Activated CD8-positive, alpha-beta memory T cell treated with anti-CD3 and anti-CD28 coated beads, Interleukin-2, amount 10 ng/mL, durations not matched to agents 7 days and 5 days (primary cell): ENCODE measurements at regions not wholly inside any gene's neighbourhood (a gene's known extent, or its start where the extent isn't known, plus 50 kb on each side); places are given as distances from the start of the nearest gene placed in this dataset.

Source experiments
- ATAC-seq: fragments of 150-1000 bp; cut with Tn5 transposase; one replicate; pipeline ENCODE4 v1.10.0; 2021; ENCODE audit warnings: moderate library complexity
- CTCF ChIA-PET: fragments of 350-600 bp; sonication (Branson Sonifier 250); formaldehyde crosslinking; loops from one replicate; lab custom pipeline; 2021; ENCODE audit warnings: antibody characterized with exemption; lab: Charles Lee
- DNase-seq: peaks from one replicate; pipeline ENCODE4 v3.0.0-alpha.2; 2020
- H3K27ac Mint-ChIP-seq: one replicate; pipeline ENCODE4 v1.8.0; 2021; ENCODE audit warnings: mild to moderate bottlenecking, mixed read lengths
- H3K27me3 Mint-ChIP-seq: one replicate; pipeline ENCODE4 v1.8.0; 2021; ENCODE audit warnings: mixed read lengths
- H3K36me3 Mint-ChIP-seq: one replicate; pipeline ENCODE4 v1.8.0; 2021; ENCODE audit warnings: mild to moderate bottlenecking, mixed read lengths
- H3K4me1 Mint-ChIP-seq: one replicate; pipeline ENCODE4 v1.8.0; 2021; ENCODE audit warnings: mixed read lengths
- H3K4me3 Mint-ChIP-seq: one replicate; pipeline ENCODE4 v1.8.0; 2021; ENCODE audit warnings: mild to moderate bottlenecking, moderate library complexity, mixed read lengths
- H3K9me3 Mint-ChIP-seq: one replicate; pipeline ENCODE4 v1.8.0; 2022; ENCODE audit warnings: low read depth, mixed read lengths

DNA sequence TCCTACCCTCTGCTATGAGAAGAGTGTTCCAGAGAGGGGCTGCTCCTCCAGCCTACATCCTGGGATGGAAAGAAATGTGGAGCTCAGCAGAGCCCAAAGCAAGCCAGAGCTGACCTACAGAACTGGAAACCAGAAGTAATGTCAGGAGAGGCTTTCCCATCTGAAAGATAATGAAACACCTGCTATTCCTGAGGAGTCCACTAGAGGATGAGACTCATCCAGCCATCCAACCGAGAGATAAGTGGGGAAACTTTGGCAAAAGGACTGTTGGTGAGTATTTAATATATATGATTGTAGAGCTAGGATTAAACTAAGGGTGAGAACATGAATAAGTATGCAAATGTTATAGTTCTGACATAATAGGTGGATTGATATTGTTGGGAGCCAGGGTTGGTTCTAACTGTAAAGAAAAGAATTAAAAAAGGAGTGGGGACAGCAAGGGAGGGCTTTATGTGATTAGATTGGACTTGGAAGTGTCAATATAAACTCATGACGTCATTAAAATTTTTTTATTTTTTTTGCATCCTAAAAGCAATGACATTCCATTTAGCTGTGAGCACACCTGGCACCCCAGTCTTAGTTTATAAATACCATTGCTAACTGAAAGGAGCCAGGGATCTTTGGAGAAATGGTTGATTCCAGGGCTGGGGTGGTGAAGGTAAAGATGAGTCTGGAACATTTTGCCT is 312.8 kb upstream of the NFE2L3 start:
- no peaks in the 10 kb centered on the region for H3K9me3 Mint-ChIP-seq
- DNase-seq (no peak), ATAC-seq (no peak)
- H3K27ac Mint-ChIP-seq: no peak overlapping the region
- H3K36me3 Mint-ChIP-seq: no peaks in the 10 kb centered on the region
- CTCF ChIA-PET: interaction anchor here (1.7 kb wide), 1 partner anchor 214 kb away, joined by 3 read pairs; no protein-coding TSS in a partner anchor
- H3K27me3 Mint-ChIP-seq: peaks cover 37% of the 10 kb centered on the region
- H3K4me3 Mint-ChIP-seq: no peak overlapping the region
- no peaks in the 10 kb centered on the region for H3K4me1 Mint-ChIP-seq

DNA sequence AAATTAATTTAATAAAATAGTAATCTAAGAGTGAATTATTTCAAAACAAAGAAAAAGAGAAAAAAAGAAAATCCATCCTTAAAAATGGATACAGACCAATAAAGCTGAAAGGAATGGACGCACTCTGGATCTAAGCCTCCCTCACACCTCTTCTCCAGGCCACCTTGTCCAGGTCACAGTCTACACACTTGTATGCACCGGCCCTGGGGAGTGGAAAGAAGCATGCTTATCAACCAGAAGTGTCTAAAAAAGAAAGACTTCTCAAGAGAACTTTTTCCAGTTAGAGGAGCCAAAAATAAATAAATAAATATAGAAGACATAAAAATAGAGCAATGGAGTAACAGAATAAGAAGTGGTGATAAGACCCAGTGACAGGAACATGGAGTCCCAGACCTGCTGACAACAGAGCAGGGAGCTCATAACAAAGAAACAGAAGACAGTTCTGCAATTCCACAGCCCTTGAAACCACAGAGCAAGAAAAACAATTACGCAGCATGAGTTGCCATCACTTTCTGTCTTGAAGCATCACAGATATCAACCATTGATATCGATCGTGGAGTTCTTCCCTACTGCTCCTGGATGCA is 311.7 kb upstream of the NFE2L3 start:
- Mint-ChIP-seq H3K9me3 (no peaks in the 10 kb centered on the region), H3K4me3 (no peak overlapping the region), H3K4me1 (no peaks in the 10 kb centered on the region), H3K27ac (no peak overlapping the region), H3K27me3 (peaks cover 40% of the 10 kb centered on the region), H3K36me3 (no peaks in the 10 kb centered on the region)
- ATAC-seq: no peak
- no peak for DNase-seq
- CTCF ChIA-PET: interaction anchor here (1.7 to 2.0 kb wide), 2 partner anchors 12 to 215 kb away, joined by 3 to 7 read pairs; no protein-coding TSS in a partner anchor

DNA sequence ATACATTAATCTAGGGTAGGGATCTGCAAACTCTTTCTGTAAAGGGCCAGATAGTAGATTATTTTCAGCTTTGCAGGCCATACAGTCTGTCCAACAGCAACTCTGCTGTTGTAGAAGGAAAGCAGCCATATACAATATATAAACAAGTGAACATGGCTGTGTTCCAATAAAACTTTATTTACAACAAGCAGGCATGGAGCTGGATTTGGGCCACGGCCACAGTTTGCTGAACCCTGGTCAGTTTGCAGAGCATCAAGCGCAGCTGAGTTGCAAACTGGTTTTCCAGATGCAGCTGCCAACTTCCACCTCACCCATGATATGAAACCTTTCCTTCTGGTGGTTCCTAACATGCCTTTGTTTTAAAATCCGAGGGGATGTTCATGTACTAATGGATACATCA is 310.4 kb upstream of the NFE2L3 start:
- Mint-ChIP-seq H3K36me3 (no peaks in the 10 kb centered on the region), H3K27ac (no peak overlapping the region), H3K9me3 (no peaks in the 10 kb centered on the region), H3K27me3 (peaks cover 46% of the 10 kb centered on the region), H3K4me1 (no peaks in the 10 kb centered on the region), H3K4me3 (no peak overlapping the region)
- CTCF ChIA-PET: interaction anchor here (0.6 to 2.0 kb wide), 2 partner anchors 10 to 13 kb away, joined by 3 to 7 read pairs; no protein-coding TSS in a partner anchor
- ATAC-seq (no peak), DNase-seq (no peak)

DNA sequence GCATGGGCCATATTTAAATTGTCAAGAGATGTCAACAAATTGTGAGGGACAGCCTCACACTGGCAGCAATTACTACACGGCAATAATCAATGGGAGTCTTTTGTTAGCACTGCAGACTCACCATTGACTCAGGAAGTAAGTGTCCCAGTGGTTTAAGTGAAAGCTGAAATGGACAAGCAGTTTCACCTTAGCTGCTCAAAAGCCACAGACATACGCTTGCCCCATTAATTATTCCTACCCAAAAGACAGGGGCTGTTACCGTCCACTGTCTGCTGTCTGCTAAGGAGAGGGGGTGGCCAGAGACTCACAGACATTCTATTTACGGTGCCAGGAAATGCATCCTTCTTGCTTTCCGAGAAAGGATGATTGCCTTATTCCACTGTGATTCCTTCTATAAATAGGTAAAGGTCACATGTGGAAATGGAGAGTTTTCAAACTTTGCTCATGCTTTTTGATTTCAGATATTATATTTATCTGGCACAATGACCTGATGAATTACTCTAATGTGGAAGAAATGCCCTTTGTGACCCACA is 309.7 kb upstream of the NFE2L3 start:
- Mint-ChIP-seq H3K4me1 (no peaks in the 10 kb centered on the region), H3K27ac (no peak overlapping the region), H3K27me3 (peaks cover 49% of the 10 kb centered on the region), H3K36me3 (no peaks in the 10 kb centered on the region), H3K4me3 (no peak overlapping the region), H3K9me3 (no peaks in the 10 kb centered on the region)
- ATAC-seq: no peak
- CTCF ChIA-PET: interaction anchor here (2.0 kb wide), 1 partner anchor 10 kb away, joined by 7 read pairs; no protein-coding TSS in a partner anchor
- DNase-seq: no peak

DNA sequence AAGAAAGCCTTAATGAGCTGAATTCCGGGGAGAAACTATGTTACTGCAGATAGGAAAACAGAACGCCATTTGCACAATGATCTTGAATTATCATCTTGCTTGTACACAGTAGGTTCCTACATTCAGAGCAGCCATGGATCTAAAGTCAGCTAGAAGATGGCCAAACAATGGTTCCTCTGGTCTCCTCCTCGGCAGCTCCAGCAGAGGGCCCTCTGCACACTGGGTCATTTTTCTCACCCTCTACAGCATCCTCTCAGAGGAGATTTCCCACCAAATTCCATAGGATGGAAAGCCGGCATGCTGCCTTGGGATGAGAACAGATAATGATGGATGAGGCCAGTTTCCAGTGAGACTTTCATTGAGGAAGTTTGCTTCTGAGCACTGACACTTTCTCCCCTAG is 308.5 kb upstream of the NFE2L3 start:
- DNase-seq (no peak), ATAC-seq (no peak)
- H3K9me3 Mint-ChIP-seq: no peaks in the 10 kb centered on the region
- H3K36me3 Mint-ChIP-seq: no peaks in the 10 kb centered on the region
- H3K4me3 Mint-ChIP-seq: no peak overlapping the region
- H3K4me1 Mint-ChIP-seq: no peaks in the 10 kb centered on the region
- no peak overlapping the region for H3K27ac Mint-ChIP-seq
- CTCF ChIA-PET: no interaction called here
- H3K27me3 Mint-ChIP-seq: peaks cover 51% of the 10 kb centered on the region

DNA sequence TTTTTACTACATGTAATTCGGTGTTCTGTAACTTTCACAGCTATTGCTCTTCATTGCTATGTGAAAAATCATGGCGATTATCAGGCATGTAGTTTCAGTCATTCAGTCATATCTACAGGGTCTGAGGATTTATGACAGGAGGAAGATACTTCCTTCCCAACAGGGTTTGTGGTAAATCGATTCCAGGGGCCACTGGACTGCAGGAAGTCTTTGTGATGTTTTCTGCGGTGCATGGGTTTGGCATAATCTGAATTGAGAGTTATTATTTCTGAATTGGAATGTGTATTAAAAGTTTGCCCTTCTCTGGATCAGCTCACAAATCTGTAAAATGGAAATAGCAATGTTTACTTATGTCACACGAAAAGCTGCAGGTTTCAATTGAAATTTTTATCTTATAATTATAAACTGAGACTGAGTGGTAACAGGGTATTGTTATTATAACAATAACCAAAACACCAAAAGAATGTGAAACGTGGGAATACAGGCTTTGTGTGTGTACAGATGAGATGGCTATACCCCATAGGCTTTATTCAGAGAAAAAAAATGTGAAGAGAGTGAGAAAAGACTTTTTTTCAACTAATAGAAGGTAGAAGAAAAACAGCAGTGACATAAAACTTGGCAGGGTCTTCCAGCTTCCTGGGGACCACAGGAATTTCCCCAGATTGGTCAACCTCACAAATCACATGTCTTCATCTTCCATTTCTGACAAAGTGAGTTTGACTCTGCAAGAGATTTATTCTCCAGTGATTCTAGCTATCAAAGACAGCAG is 307.7 kb upstream of the NFE2L3 start:
- ATAC-seq (no peak), DNase-seq (no peak)
- no peak overlapping the region for H3K4me3 Mint-ChIP-seq
- H3K9me3 Mint-ChIP-seq: no peaks in the 10 kb centered on the region
- H3K27ac Mint-ChIP-seq: no peak overlapping the region
- H3K36me3 Mint-ChIP-seq: no peaks in the 10 kb centered on the region
- H3K4me1 Mint-ChIP-seq: no peaks in the 10 kb centered on the region
- peaks cover 49% of the 10 kb centered on the region for H3K27me3 Mint-ChIP-seq
- CTCF ChIA-PET: interaction anchor here (1.3 kb wide), 1 partner anchor 10 kb away, joined by 5 read pairs; no protein-coding TSS in a partner anchor

DNA sequence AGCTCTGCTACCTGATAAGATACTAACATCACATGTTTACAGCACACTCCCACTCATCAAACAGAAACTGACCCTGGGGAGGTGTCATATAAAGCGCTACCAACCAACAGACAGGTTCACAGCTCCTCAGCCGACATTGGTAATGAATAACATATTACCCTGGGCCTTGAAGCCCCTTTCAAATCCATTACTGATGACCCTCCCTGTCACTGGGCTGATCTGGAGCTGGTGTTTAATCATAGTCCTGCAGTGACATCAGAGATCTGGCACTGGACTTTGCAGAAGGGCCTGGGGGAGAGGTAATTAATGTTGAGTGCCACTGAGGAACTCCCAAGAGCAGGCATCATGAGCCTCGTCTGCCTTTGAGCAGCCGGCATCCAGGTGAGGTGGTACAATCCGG is 306.5 kb upstream of the NFE2L3 start:
- Mint-ChIP-seq H3K27me3 (peaks cover 57% of the 10 kb centered on the region), H3K36me3 (no peaks in the 10 kb centered on the region), H3K9me3 (no peaks in the 10 kb centered on the region), H3K27ac (no peak overlapping the region), H3K4me3 (no peak overlapping the region), H3K4me1 (no peaks in the 10 kb centered on the region)
- ATAC-seq (no peak), DNase-seq (no peak)
- CTCF ChIA-PET: interaction anchor here (1.3 kb wide), 1 partner anchor 9 kb away, joined by 5 read pairs; no protein-coding TSS in a partner anchor

DNA sequence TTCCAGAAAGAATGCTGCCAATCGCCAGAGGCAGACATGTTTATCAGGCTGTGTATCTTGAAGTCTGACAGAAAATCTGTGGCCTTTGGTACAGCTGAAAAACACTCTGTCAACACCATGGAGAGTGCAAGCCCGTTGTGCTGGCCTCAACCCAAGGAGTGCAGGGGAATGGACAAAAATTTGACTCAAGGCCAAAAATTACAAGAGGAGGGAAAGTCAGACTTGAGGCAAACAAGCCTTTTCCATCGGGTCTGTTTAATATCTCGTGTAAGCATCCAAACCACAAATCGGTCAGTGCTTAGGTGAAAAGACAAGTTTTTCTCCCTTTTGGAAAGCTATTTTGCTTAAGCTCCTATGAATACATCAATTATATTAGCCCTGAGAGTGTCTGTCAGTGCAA is 305.3 kb upstream of the NFE2L3 start:
- no peak overlapping the region for H3K4me3 Mint-ChIP-seq
- H3K4me1 Mint-ChIP-seq: peaks cover 1% of the 10 kb centered on the region
- DNase-seq (no peak), ATAC-seq (no peak)
- peaks cover 68% of the 10 kb centered on the region for H3K27me3 Mint-ChIP-seq
- CTCF ChIA-PET: interaction anchor here (0.8 to 1.1 kb wide), 2 partner anchors 10 to 46 kb away, joined by 3 to 4 read pairs; no protein-coding TSS in a partner anchor
- H3K27ac Mint-ChIP-seq: no peak overlapping the region
- no peaks in the 10 kb centered on the region for H3K9me3 Mint-ChIP-seq
- H3K36me3 Mint-ChIP-seq: no peaks in the 10 kb centered on the region

DNA sequence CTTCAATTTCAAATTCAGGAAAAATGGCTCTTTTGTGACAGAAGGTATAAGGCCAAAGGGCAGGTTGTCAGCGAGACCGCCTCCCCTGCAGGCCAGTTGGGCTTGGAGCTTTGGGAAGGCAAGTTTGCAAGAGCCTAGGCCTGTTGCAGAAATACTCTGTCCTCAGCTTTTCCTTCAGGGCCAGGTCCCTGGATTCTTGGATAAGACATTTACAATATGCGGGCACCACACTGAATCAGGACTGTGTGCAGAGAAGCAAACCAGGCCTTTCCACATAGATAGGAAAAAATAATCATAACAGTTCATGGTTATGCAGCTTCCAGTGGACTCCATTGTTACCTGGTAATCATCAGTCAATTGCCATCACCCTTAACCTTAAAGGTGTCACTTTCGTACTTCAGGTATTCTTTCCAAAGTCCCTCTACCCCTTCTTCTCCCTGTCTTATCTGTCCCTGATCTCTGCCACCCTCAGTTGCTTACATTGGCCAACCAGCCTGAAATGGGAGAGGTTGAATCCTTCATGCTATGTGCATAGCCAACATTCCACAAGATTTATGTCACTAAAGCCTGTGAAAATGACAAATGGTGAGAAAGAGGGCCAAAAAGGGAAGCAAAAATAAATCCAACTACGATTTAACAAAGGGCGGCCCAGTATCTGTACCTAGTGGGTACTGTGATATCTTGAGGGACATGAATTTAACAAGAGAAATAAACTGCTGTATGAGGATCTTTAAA is 304.5 kb upstream of the NFE2L3 start:
- Mint-ChIP-seq H3K27ac (no peak overlapping the region), H3K4me1 (peaks cover 5% of the 10 kb centered on the region), H3K9me3 (no peaks in the 10 kb centered on the region), H3K27me3 (peaks cover 72% of the 10 kb centered on the region), H3K36me3 (no peaks in the 10 kb centered on the region), H3K4me3 (no peak overlapping the region)
- no peak for ATAC-seq
- CTCF ChIA-PET: interaction anchor here (0.8 kb wide), 1 partner anchor 9 kb away, joined by 3 read pairs; no protein-coding TSS in a partner anchor
- no peak for DNase-seq

DNA sequence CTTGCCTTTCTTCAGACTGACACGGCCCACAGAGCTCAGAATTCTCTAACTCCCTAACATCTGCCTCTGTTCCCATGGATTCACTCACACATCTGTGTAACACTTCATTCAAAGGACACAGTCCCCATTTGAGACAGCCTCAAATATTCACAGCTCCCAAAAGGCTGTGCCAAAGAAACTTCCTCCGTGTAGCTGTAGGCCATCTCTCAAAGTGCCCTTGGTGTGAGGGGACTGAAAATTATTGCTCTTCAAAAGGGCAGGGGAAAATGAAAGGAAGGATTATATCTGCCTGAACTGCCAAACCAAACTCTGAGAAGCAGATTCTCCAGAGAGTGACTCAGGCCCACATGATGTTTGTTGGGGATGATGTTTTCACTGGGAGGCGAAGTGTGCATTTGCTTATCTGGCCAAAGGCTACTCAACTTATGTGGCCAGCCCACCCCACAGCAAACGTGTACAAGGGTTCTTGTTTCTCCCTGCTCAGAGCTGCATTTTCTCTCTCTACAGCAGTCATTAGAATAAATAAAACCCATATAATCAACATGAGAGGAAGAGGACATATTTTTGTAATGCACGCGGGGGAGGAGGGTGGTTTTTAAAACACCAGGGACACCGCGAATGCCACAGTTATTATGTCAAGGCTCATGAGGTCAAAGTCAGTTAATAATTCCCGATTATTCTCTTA is 302.4 kb upstream of the NFE2L3 start:
- H3K9me3 Mint-ChIP-seq: no peaks in the 10 kb centered on the region
- ATAC-seq: no peak
- peaks cover 76% of the 10 kb centered on the region for H3K27me3 Mint-ChIP-seq
- H3K4me3 Mint-ChIP-seq: no peak overlapping the region
- no peak for DNase-seq
- no peaks in the 10 kb centered on the region for H3K36me3 Mint-ChIP-seq
- no peak overlapping the region for H3K27ac Mint-ChIP-seq
- peaks cover 18% of the 10 kb centered on the region for H3K4me1 Mint-ChIP-seq
- CTCF ChIA-PET: no interaction called here

DNA sequence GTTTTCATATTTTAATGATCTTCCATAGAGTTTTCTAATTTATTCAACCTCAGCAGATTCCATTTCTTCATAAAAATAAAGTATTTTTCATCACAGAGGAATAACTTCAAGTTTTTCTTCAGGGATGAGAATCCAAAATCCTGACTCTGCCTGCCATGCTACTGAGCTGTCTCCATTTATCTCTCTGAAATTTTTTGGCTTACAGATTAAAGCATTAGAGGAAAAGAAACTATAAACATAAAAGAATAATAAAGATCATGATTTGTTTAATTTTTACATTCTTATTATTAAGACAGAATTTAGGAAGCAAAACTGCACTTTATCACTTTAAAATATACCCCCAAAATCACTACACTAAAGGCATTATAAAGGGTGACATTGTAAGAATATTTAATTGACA is 301.8 kb upstream of the NFE2L3 start:
- CTCF ChIA-PET: interaction anchor here (2.0 kb wide), 1 partner anchor 11 kb away, joined by 16 read pairs; no protein-coding TSS in a partner anchor

DNA sequence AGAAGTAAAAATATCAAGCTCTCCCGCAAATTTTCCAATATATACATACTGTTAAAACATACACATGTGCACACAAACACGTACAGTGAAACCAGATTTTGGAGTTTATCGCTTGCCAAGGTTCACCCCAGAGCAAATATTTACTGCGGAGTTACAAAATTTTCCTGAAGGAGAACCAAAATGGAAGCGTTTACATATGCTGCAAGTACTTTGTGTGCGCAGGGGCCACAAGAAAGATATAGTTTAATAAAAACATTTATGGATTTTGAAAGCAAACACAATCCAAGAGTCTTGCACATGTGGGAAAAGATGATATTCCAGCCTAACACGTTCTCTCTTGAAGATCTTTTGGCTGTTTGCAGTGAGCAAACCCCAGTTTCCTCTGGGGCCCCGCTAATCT is 301.3 kb upstream of the NFE2L3 start:
- Mint-ChIP-seq H3K9me3 (no peaks in the 10 kb centered on the region), H3K4me1 (peaks cover 26% of the 10 kb centered on the region), H3K27ac (no peak overlapping the region), H3K27me3 (peaks cover 75% of the 10 kb centered on the region), H3K36me3 (no peaks in the 10 kb centered on the region), H3K4me3 (no peak overlapping the region)
- DNase-seq (no peak), ATAC-seq (no peak)
- CTCF ChIA-PET: interaction anchor here (1.4 to 2.2 kb wide), 3 partner anchors 10 to 1281 kb away, joined by 3 to 16 read pairs (median 7); no protein-coding TSS in a partner anchor

More for the DNA sequence above, 301.8 kb upstream of the NFE2L3 start:
- Mint-ChIP-seq H3K36me3 (no peaks in the 10 kb centered on the region), H3K4me1 (peaks cover 23% of the 10 kb centered on the region), H3K27ac (no peak overlapping the region), H3K9me3 (no peaks in the 10 kb centered on the region), H3K27me3 (peaks cover 76% of the 10 kb centered on the region), H3K4me3 (no peak overlapping the region)
- ATAC-seq: no peak
- DNase-seq: no peak
